Stomach (tissue), 8 donors: ENCODE measurements at regions not wholly inside any gene's neighbourhood (a gene's known extent, or its start where the extent isn't known, plus 50 kb on each side); places are given as distances from the start of the nearest gene placed in this dataset.

Experiments
- DNase-seq, 2 donors: peaks; one replicate each; pipeline versions ENCODE4 v3.0.0 to v3.0.0-alpha.2; 2013 to 2019
- H3K27ac ChIP-seq, 5 donors: fragments of 200-600 bp in 4 of 5; sonication (generic) in 4 of 5; one replicate each; pipeline ENCODE4 v1.5.1; 2013 to 2019; ENCODE audit warnings: mild to moderate bottlenecking in 1 of 5, moderate library complexity in 1 of 5
- H3K27me3 ChIP-seq, 3 donors: fragments of 200-600 bp; sonication (generic); one replicate each; pipeline ENCODE4 v1.5.1; 2017 to 2019; ENCODE audit warnings: mixed run types in 1 of 3
- H3K36me3 ChIP-seq, 4 donors: fragments of 200-600 bp; sonication (generic); 1 replicate in 3 of 4; 2 replicates in 1 of 4; pipeline ENCODE4 v1.5.1; 2016 to 2019
- H3K4me1 ChIP-seq, 4 donors: fragments of 200-600 bp; sonication (generic); one replicate each; pipeline ENCODE4 v1.5.1; 2016 to 2019
- H3K4me3 ChIP-seq, 4 donors: fragments of 200-600 bp; sonication (generic) in 3 of 4; one replicate each; pipeline ENCODE4 v1.5.1; 2016 to 2019; ENCODE audit warnings: mild to moderate bottlenecking in 1 of 4
- H3K9me3 ChIP-seq, 4 donors: fragments of 200-600 bp; sonication (generic); one replicate each; pipeline ENCODE4 v1.5.1; 2016 to 2019
- CTCF ChIP-seq, 7 experiments: fragments of 450-650 bp in 4 of 7; fragments of 200-600 bp in 3 of 7; sonication (generic) in 3 of 7; IDR thresholded peaks; one replicate each; pipeline ENCODE4 v1.5.1; 2016 to 2019; ENCODE audit warnings: antibody characterized with exemption in 7 of 7, control low read depth in 2 of 7, mild to moderate bottlenecking in 1 of 7
- EP300 ChIP-seq: sonication (generic); formaldehyde crosslinking; IDR thresholded peaks from one replicate; pipeline ENCODE4 v1.6.1; 2017; ENCODE audit warnings: antibody characterized with exemption
- POLR2A ChIP-seq, 4 donors: fragments of 450-650 bp; IDR thresholded peaks; one replicate each; pipeline ENCODE4 v1.6.1; 2016; ENCODE audit warnings: antibody characterized with exemption in 4 of 4, control low read depth in 2 of 4, mild to moderate bottlenecking in 1 of 4, moderate library complexity in 1 of 4
- POLR2AphosphoS5 ChIP-seq, 3 donors: sonication (generic); formaldehyde crosslinking; IDR thresholded peaks; one replicate each; pipeline ENCODE4 v1.6.1; 2016; ENCODE audit warnings: antibody characterized with exemption in 3 of 3
- WGBS, 5 donors: extraction: QIAGEN DNeasy Blood & Tissue Kit in 3 of 5; methylation state at CpG; one replicate each; pipeline versions ENCODE4 v1.1.5 to v1.1.7; 2013 to 2018; 5-methylcytosine and 5-hydroxymethylcytosine counted together
- intact Hi-C: fragments of 100-400 bp; cut with DNase I; formaldehyde crosslinking; loops from one replicate; pipeline ENCODE4 v1.15.1; 2023; ENCODE audit warnings: low total_unique reads
- donor health status: healthy with polysubstance abuse.
- donor health status: Bipolar disorder and iron deficiency.
- donor health status: healthy.

DNA sequence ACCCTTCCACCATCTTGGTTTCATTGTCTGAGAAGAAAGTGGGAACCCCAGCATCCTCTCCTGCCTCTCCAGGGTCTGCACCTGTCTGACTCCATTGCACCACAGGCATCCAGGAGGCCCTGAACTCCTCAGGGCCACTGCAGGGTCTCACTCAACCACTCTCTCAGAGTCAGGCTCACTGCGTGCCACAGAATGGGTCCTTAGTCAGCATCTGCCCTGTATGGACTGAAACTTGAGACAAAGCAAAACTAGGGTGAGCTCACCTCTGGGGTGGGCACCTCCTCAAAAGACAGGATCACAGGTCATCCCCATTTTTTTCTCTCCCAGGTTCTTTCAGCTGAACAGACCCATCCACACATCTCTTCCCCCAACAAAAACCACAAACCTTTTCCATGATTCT is 59.2 kb upstream of the CPEB4 start:
- WGBS, 5 donors = 96 to 100% (median 100%) methylated on average over 1 of the region's 1 CpG
- H3K27me3 ChIP-seq = no peaks in the 10 kb centered on the region
- H3K27ac ChIP-seq = no peak overlapping the region
- no peaks in the 10 kb centered on the region for H3K9me3 ChIP-seq
- DNase-seq = no peak
- peaks cover 18 to 41% (median 24%) of the 10 kb centered on the region in 4 donors for H3K4me1 ChIP-seq
- TF ChIP-seq CTCF (IDR thresholded peaks at IDR 0.05) = no peak
- TF ChIP-seq POLR2AphosphoS5 (IDR thresholded peaks at IDR 0.05) = no peak
- no peak for TF ChIP-seq EP300
- TF ChIP-seq POLR2A (IDR thresholded peaks at IDR 0.05) = no peak
- H3K4me3 ChIP-seq = no peak overlapping the region
- no peaks in the 10 kb centered on the region for H3K36me3 ChIP-seq
- intact Hi-C loops = no loop called here

DNA sequence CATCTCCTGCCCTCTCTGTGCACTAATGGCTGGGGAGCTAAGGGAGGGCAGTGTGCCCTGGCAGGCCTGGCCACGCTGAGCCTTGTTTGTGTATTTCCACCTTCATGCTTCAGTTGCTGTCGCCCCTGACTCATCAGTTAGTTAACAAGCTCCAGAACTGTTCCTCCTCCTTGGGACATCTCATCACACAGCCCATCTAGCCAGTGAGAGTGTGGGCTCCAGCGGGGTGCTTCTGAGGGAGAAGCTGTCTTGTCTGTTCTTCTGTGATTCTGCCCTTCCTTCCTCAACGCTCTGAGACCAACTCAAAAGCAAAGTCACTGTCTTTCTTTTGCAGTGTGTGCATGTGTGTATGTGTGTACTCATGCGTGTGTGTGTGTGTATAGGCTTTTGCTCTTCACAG is 58.3 kb upstream of the CPEB4 start:
- TF ChIP-seq POLR2A (IDR thresholded peaks at IDR 0.05) = no peak
- no peak for TF ChIP-seq POLR2AphosphoS5 (IDR thresholded peaks at IDR 0.05)
- TF ChIP-seq CTCF (IDR thresholded peaks at IDR 0.05) = no peak
- no peak for TF ChIP-seq EP300
- WGBS, 5 donors = 71 to 91% (median 86%) methylated on average over 5 of the region's 5 CpGs
- H3K27ac ChIP-seq = no peak overlapping the region
- H3K36me3 ChIP-seq = no peaks in the 10 kb centered on the region
- intact Hi-C loops = no loop called here
- no peaks in the 10 kb centered on the region for H3K9me3 ChIP-seq
- peaks cover 9 to 34% (median 18%) of the 10 kb centered on the region in 4 donors for H3K4me1 ChIP-seq
- H3K4me3 ChIP-seq = no peak overlapping the region
- H3K27me3 ChIP-seq = no peaks in the 10 kb centered on the region
- DNase-seq = no peak

- H3K4me3 ChIP-seq = no peak overlapping the region
- no peak overlapping the region for H3K27ac ChIP-seq
- DNase-seq = no peak
- no peaks in the 10 kb centered on the region for H3K36me3 ChIP-seq
- H3K27me3 ChIP-seq = no peaks in the 10 kb centered on the region
- no peak for TF ChIP-seq POLR2A (IDR thresholded peaks at IDR 0.05)
- no peak for TF ChIP-seq EP300
- no peak for TF ChIP-seq POLR2AphosphoS5 (IDR thresholded peaks at IDR 0.05)
- TF ChIP-seq CTCF (IDR thresholded peaks at IDR 0.05) = no peak
- no peaks in the 10 kb centered on the region for H3K9me3 ChIP-seq
- WGBS, 5 donors = 78 to 100% (median 94%) methylated on average over 1 of the region's 1 CpG
- intact Hi-C loops = no loop called here
- H3K4me1 ChIP-seq = peaks cover 3 to 28% (median 13%) of the 10 kb centered on the region in 4 donors
Observed at GRCh38 chr5:173830421-173830820, 57.7 kb upstream of the CPEB4 start.

DNA sequence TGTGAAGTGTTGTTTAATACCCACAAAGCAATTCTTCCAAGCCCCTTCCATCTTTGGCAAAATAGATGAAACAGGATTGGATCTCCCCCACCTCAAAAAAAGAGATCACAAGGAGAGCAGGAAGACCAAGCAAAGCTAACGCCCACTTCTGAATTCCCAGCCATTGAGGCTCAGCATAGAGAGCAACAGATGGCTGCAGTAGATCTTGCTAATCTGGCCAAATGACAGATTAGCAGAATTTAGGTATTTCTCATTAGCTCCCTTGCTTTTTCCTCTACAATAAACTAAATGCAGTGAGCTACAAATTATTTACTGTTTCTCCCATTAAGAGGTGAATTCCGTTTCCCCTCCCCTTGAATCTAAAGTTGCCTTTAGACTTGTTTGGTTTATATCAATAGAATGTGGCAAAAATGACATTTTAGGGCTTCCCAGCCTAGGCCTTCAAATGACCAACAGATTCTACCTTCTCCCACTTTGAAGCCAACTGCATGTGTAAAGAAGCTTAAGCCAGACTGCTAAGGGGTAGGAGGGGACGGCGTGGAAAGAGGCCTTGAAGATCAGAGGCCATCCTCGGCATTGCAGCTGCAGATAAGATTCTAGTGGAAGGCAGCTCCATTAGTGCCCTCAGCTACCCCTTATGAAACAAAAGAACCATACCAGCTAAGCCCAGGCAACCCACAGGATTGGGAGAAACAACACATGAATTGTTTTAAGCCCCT is 56.8 kb upstream of the CPEB4 start:
- TF ChIP-seq POLR2AphosphoS5 (IDR thresholded peaks at IDR 0.05) = no peak
- no peak for TF ChIP-seq POLR2A (IDR thresholded peaks at IDR 0.05)
- TF ChIP-seq CTCF (IDR thresholded peaks at IDR 0.05) = no peak
- TF ChIP-seq EP300 = no peak
- WGBS, 5 donors = 90 to 95% (median 92%) methylated on average over 5 of the region's 5 CpGs
- intact Hi-C loops = no loop called here

More for the DNA sequence above, 56.8 kb upstream of the CPEB4 start:
- Histone ChIP-seq H3K4me1 (peaks cover 0 to 28% (median 10%) of the 10 kb centered on the region in 4 donors), H3K4me3 (no peak overlapping the region), H3K36me3 (no peaks in the 10 kb centered on the region), H3K9me3 (no peaks in the 10 kb centered on the region), H3K27me3 (no peaks in the 10 kb centered on the region), H3K27ac (no peak overlapping the region)
- no peak for DNase-seq
